ENCODE measurements at regions not wholly inside any gene's neighbourhood (a gene's known extent, or its start where the extent isn't known, plus 50 kb on each side); places are given as distances from the start of the nearest gene placed in this dataset.

DNA sequence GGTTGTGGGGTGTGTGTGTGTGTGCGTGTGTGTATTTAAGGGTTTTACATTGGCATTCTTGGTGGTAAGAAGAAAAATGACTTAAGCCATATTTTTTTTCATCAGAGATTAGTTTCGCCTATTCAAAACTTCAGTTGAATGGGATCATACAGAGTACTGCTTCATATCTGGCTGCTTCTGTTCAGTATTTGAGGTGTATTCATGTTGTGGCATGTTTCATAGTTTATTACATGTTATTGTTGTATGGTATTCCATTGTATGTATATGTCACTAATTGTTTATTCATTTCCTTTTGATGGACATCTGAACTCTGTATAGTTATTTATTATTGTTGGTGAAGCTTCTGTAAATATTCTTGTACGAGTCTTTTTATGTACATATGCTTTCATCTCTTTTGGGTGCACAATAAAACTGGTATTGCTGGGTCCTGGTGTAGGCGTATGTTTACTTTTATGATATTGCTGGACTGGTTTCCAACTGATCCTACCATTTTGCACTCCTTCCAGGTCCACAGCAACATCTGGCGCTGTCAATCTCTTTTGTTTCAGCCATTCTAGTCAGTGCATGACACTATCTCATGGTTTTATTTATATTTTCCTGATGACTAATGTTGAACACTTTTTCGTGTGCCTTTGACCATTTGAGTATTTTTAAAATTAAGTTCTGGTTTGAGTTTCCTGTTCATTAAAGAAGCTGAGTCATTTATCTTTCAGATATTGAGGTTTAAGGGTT is 77.4 kb upstream of the MAF start:
- TF ChIP-seq, protein P1, sequence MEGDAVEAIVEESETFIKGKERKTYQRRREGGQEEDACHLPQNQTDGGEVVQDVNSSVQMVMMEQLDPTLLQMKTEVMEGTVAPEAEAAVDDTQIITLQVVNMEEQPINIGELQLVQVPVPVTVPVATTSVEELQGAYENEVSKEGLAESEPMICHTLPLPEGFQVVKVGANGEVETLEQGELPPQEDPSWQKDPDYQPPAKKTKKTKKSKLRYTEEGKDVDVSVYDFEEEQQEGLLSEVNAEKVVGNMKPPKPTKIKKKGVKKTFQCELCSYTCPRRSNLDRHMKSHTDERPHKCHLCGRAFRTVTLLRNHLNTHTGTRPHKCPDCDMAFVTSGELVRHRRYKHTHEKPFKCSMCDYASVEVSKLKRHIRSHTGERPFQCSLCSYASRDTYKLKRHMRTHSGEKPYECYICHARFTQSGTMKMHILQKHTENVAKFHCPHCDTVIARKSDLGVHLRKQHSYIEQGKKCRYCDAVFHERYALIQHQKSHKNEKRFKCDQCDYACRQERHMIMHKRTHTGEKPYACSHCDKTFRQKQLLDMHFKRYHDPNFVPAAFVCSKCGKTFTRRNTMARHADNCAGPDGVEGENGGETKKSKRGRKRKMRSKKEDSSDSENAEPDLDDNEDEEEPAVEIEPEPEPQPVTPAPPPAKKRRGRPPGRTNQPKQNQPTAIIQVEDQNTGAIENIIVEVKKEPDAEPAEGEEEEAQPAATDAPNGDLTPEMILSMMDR (IDR thresholded peaks at IDR 0.05), result no peak
- TF ChIP-seq POLR2AphosphoS5 (IDR thresholded peaks at IDR 0.05; ENCODE audit: low read depth, low read length), result no peak
- TF ChIP-seq SIN3A (IDR thresholded peaks at IDR 0.05; ENCODE audit: borderline replicate concordance, insufficient read depth, low read depth, low read length), result no peak
- no peak for TF ChIP-seq TCF7L2 (IDR thresholded peaks at IDR 0.05; ENCODE audit: low read depth, low read length)
